ENCODE measurements at regions not wholly inside any gene's neighbourhood (a gene's known extent, or its start where the extent isn't known, plus 50 kb on each side); places are given as distances from the start of the nearest gene placed in this dataset.

GRCh38 chr22:49500942-49501395 lies 326.7 kb downstream of the BRD1 start:
- TF ChIP-seq CTCF (IDR thresholded peaks at IDR 0.05 in 8 of 11, conservative IDR thresholded peaks at IDR 0.05 in 3 of 11) = peak in 1 of 11 experiments; percentile 20
- TF ChIP-seq POLR2A (IDR thresholded peaks at IDR 0.05) = no peak

Data from spleen (tissue), 7 donors.